GM18861 (cell line): ENCODE measurements at regions not wholly inside any gene's neighbourhood (a gene's known extent, or its start where the extent isn't known, plus 50 kb on each side); places are given as distances from the start of the nearest gene placed in this dataset.

ENCODE experiments used
- ATAC-seq: cut with Tn5 transposase; IDR thresholded peaks from one replicate; pipeline ENCODE4 v1.9.1; 2021; ENCODE audit not compliant: unreplicated experiment

GRCh38 chr11:115817844-115818468, 313.7 kb upstream of the CADM1 start:
- no peak for ATAC-seq

- no peak for ATAC-seq
Observed at GRCh38 chr11:115808351-115808940, 304.2 kb upstream of the CADM1 start.

GRCh38 chr11:115806056-115806455, 301.8 kb upstream of the CADM1 start:
- ATAC-seq: no peak

GRCh38 chr11:115803073-115803740, 299.0 kb upstream of the CADM1 start:
- ATAC-seq: no peak

GRCh38 chr11:115802641-115803040, 298.4 kb upstream of the CADM1 start:
- ATAC-seq: no peak

GRCh38 chr11:115792903-115793302, 288.7 kb upstream of the CADM1 start:
- ATAC-seq: no peak

- no peak for ATAC-seq
Observed at GRCh38 chr11:115787302-115787701, 283.1 kb upstream of the CADM1 start.

GRCh38 chr11:115784796-115785521, 280.7 kb upstream of the CADM1 start:
- no peak for ATAC-seq

- no peak for ATAC-seq
Observed at GRCh38 chr11:115780646-115781362, 276.6 kb upstream of the CADM1 start.

- ATAC-seq: no peak
Observed at GRCh38 chr11:115778928-115779650, 274.9 kb upstream of the CADM1 start.

GRCh38 chr11:115776916-115777315, 272.7 kb upstream of the CADM1 start:
- no peak for ATAC-seq

- ATAC-seq: no peak
Observed at GRCh38 chr11:115775846-115776245, 271.6 kb upstream of the CADM1 start.

- ATAC-seq: no peak
Observed at GRCh38 chr11:115774756-115775155, 270.5 kb upstream of the CADM1 start.

GRCh38 chr11:115769891-115770290, 265.7 kb upstream of the CADM1 start:
- no peak for ATAC-seq

GRCh38 chr11:115767883-115768282, 263.7 kb upstream of the CADM1 start:
- ATAC-seq: no peak

- ATAC-seq: no peak
Observed at GRCh38 chr11:115767047-115767802, 263.0 kb upstream of the CADM1 start.

GRCh38 chr11:115766561-115766960, 262.3 kb upstream of the CADM1 start:
- no peak for ATAC-seq

- no peak for ATAC-seq
Observed at GRCh38 chr11:115765803-115766239, 261.6 kb upstream of the CADM1 start.

GRCh38 chr11:115764176-115764575, 260.0 kb upstream of the CADM1 start:
- ATAC-seq: no peak

GRCh38 chr11:115761817-115762216, 257.6 kb upstream of the CADM1 start:
- no peak for ATAC-seq
